Lower leg skin (tissue), 4 donors: ENCODE measurements at regions not wholly inside any gene's neighbourhood (a gene's known extent, or its start where the extent isn't known, plus 50 kb on each side); places are given as distances from the start of the nearest gene placed in this dataset.

Experiments used
- DNase-seq, 2 donors: peaks; one replicate each; pipeline ENCODE4 v3.0.0-alpha.2; 2019; ENCODE audit warnings: low spot score in 2 of 2
- H3K4me3 ChIP-seq: fragments of 200-600 bp; sonication (generic); 2 replicates; pipeline ENCODE4 v1.5.1; 2017; ENCODE audit warnings: mild to moderate bottlenecking, low read depth; ENCODE audit not compliant: poor library complexity, severe bottlenecking
- POLR2A ChIP-seq, 2 donors: fragments of 450-650 bp; IDR thresholded peaks; one replicate each; pipeline ENCODE4 v1.6.1; 2016 to 2017; ENCODE audit warnings: antibody characterized with exemption in 2 of 2, mild to moderate bottlenecking in 1 of 2, moderate library complexity in 1 of 2
- WGBS, 2 donors: methylation state at CpG; one replicate each; pipeline ENCODE4 v1.1.5; 2018; 5-methylcytosine and 5-hydroxymethylcytosine counted together
- intact Hi-C: fragments of 100-400 bp; cut with DNase I; formaldehyde crosslinking; loops from one replicate; pipeline ENCODE4 v1.15.0; 2023; ENCODE audit warnings: low total_unique reads
- TF ChIP-seq, protein P1 (sequence below), 3 donors: fragments of 450-650 bp; IDR thresholded peaks; one replicate each; pipeline ENCODE4 v1.5.1; 2016; ENCODE audit warnings: antibody characterized with exemption in 3 of 3, mild to moderate bottlenecking in 3 of 3, moderate library complexity in 2 of 3

- WGBS, 2 donors, result 82 to 83% methylated on average over 19 of the region's 19 CpGs
- TF ChIP-seq, protein P1, sequence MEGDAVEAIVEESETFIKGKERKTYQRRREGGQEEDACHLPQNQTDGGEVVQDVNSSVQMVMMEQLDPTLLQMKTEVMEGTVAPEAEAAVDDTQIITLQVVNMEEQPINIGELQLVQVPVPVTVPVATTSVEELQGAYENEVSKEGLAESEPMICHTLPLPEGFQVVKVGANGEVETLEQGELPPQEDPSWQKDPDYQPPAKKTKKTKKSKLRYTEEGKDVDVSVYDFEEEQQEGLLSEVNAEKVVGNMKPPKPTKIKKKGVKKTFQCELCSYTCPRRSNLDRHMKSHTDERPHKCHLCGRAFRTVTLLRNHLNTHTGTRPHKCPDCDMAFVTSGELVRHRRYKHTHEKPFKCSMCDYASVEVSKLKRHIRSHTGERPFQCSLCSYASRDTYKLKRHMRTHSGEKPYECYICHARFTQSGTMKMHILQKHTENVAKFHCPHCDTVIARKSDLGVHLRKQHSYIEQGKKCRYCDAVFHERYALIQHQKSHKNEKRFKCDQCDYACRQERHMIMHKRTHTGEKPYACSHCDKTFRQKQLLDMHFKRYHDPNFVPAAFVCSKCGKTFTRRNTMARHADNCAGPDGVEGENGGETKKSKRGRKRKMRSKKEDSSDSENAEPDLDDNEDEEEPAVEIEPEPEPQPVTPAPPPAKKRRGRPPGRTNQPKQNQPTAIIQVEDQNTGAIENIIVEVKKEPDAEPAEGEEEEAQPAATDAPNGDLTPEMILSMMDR (IDR thresholded peaks at IDR 0.05), result no peak
- TF ChIP-seq POLR2A (IDR thresholded peaks at IDR 0.05), result no peak
- no peak for DNase-seq
- no peak overlapping the region for H3K4me3 ChIP-seq
- intact Hi-C loops, result no loop called here
Observed at GRCh38 chr2:6429210-6429986, 436.3 kb downstream of the CMPK2 start.

GRCh38 chr2:6434438-6434837 lies 431.3 kb downstream of the CMPK2 start:
- no peak for DNase-seq
- WGBS, 2 donors, result 75 to 84% methylated on average over 6 of the region's 6 CpGs
- H3K4me3 ChIP-seq, result no peak overlapping the region
- TF ChIP-seq, protein P1 (IDR thresholded peaks at IDR 0.05), result no peak
- TF ChIP-seq POLR2A (IDR thresholded peaks at IDR 0.05), result no peak
- intact Hi-C loops, result no loop called here

DNA sequence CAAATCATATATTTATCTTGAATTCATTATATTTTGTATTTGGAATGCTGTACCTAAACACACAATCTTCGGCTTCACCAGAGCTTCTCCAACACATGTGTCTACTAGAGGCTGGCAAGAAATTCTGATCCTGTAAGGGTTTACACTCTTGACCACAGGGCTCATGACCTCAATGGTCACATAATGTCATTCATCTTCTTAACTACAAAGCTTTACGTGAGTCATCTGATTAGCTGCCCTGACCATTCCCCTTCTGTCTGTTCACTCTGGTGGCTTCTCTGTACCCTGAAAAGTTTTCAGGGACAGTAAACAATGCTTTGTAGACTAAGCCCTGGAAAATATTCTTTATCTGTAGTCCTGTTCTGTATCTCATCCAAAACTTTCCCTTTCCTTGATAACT lies 423.9 kb downstream of the CMPK2 start:
- 86 to 98% methylated on average over 2 of the region's 2 CpGs for WGBS, 2 donors
- DNase-seq, result no peak
- intact Hi-C loops, result no loop called here
- H3K4me3 ChIP-seq, result no peak overlapping the region
- no peak for TF ChIP-seq POLR2A (IDR thresholded peaks at IDR 0.05)
- TF ChIP-seq, protein P1 (IDR thresholded peaks at IDR 0.05), result no peak

- 63 to 76% methylated on average over 3 of the region's 3 CpGs for WGBS, 2 donors
- no peak overlapping the region for H3K4me3 ChIP-seq
- DNase-seq, result no peak
- intact Hi-C loops, result no loop called here
- TF ChIP-seq, protein P1 (IDR thresholded peaks at IDR 0.05), result no peak
- TF ChIP-seq POLR2A (IDR thresholded peaks at IDR 0.05), result no peak
Observed at GRCh38 chr2:6442252-6442985, 423.3 kb downstream of the CMPK2 start.

- no peak for DNase-seq
- intact Hi-C loops, result no loop called here
- TF ChIP-seq, protein P1 (IDR thresholded peaks at IDR 0.05), result no peak
- no peak for TF ChIP-seq POLR2A (IDR thresholded peaks at IDR 0.05)
- H3K4me3 ChIP-seq, result no peak overlapping the region
- 85 to 89% methylated on average over 4 of the region's 4 CpGs for WGBS, 2 donors
Observed at GRCh38 chr2:6443061-6443823, 422.5 kb downstream of the CMPK2 start.
